ENCODE measurements at regions not wholly inside any gene's neighbourhood (a gene's known extent, or its start where the extent isn't known, plus 50 kb on each side); places are given as distances from the start of the nearest gene placed in this dataset.

- TF ChIP-seq POLR2AphosphoS5 (IDR thresholded peaks at IDR 0.05; ENCODE audit: low read depth, low read length): no peak
- TF ChIP-seq REST (IDR thresholded peaks at IDR 0.05; ENCODE audit: insufficient read depth in 1 of 2, low read depth in 2 of 2, low read length in 2 of 2): no peak
- no peak for TF ChIP-seq TAF1 (IDR thresholded peaks at IDR 0.05; ENCODE audit: borderline replicate concordance, insufficient read depth, low read length)
- no peak for TF ChIP-seq FOXP2 (optimal IDR thresholded peaks at IDR 0.05; ENCODE audit: borderline replicate concordance, extremely low read depth, extremely low read length, insufficient read depth)
Measured at GRCh38 chr6:1229301-1229700, 82.6 kb upstream of the FOXQ1 start.
